Tibial artery (tissue), 4 donors: ENCODE measurements at regions not wholly inside any gene's neighbourhood (a gene's known extent, or its start where the extent isn't known, plus 50 kb on each side); places are given as distances from the start of the nearest gene placed in this dataset.

Experiments
- DNase-seq, 2 donors: peaks; one replicate each; pipeline ENCODE4 v3.0.0-alpha.2; 2019
- H3K27ac ChIP-seq, 2 donors: fragments of 200-600 bp; sonication (generic) in 1 of 2; 1 replicate in 1 of 2; 2 replicates in 1 of 2; pipeline ENCODE4 v1.5.1; 2018 to 2019; ENCODE audit warnings: mild to moderate bottlenecking in 1 of 2
- H3K27me3 ChIP-seq, 2 donors: fragments of 200-600 bp; sonication (generic) in 1 of 2; one replicate each; pipeline versions ENCODE4 v1.5.1 to v1.6.0; 2016 to 2019
- H3K36me3 ChIP-seq, 3 donors: fragments of 200-600 bp; sonication (generic) in 2 of 3; one replicate each; pipeline ENCODE4 v1.5.1; 2016 to 2019; ENCODE audit warnings: mild to moderate bottlenecking in 2 of 3
- H3K4me1 ChIP-seq, 4 donors: fragments of 200-600 bp; sonication (generic) in 2 of 4; 1 replicate in 3 of 4; 2 replicates in 1 of 4; pipeline ENCODE4 v1.5.1; 2016 to 2019
- H3K4me3 ChIP-seq, 2 donors: fragments of 200-600 bp; sonication (generic) in 1 of 2; 1 replicate in 1 of 2; 2 replicates in 1 of 2; pipeline ENCODE4 v1.5.1; 2018 to 2019; ENCODE audit warnings: mild to moderate bottlenecking in 2 of 2
- H3K9me3 ChIP-seq, 3 donors: fragments of 200-600 bp; sonication (generic) in 1 of 3; one replicate each; pipeline ENCODE4 v1.5.1; 2016 to 2019
- intact Hi-C: fragments of 100-400 bp; cut with DNase I; formaldehyde crosslinking; loops from one replicate; pipeline ENCODE4 v1.15.0; 2023; ENCODE audit warnings: low total_unique reads
- TF ChIP-seq, protein P1 (sequence below), 2 experiments: fragments of 200-600 bp in 1 of 2; fragments of 450-650 bp in 1 of 2; IDR thresholded peaks; one replicate each; pipeline ENCODE4 v1.5.1; 2017 to 2019; ENCODE audit warnings: antibody characterized with exemption in 2 of 2, mild to moderate bottlenecking in 1 of 2, moderate library complexity in 1 of 2

DNA sequence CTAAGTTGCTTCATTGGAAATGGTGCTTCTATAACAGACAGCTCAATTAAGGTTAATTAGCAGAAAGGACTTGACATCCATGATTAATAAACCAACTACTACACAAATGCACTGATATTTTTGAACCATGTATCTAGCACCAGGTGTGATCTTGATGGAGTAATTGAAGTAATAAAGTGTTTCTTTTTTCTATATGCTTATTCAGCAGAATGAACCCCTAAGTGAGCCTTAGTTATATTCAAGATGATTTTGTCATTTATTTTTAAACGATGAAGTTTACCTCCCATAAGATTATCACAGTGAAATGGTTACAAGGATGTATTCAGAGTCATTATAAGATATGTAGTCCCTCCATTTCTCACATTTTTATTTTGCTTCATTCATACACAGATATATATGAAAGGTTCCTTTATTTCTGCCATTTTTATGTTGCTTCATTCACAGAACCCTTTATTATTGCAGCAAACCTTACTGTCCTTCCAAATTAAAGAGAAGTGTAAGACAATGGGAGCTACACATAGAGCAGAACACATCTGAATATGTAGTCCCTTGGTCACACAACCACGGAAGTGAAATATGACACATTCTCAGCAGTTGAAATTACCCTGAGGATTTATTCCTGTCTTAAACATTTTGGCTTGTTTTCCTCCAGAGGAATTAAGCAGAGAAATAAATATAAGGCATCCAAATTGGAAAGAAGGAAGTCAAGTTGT lies 295.0 kb downstream of the RAP2B start:
- TF ChIP-seq, protein P1, sequence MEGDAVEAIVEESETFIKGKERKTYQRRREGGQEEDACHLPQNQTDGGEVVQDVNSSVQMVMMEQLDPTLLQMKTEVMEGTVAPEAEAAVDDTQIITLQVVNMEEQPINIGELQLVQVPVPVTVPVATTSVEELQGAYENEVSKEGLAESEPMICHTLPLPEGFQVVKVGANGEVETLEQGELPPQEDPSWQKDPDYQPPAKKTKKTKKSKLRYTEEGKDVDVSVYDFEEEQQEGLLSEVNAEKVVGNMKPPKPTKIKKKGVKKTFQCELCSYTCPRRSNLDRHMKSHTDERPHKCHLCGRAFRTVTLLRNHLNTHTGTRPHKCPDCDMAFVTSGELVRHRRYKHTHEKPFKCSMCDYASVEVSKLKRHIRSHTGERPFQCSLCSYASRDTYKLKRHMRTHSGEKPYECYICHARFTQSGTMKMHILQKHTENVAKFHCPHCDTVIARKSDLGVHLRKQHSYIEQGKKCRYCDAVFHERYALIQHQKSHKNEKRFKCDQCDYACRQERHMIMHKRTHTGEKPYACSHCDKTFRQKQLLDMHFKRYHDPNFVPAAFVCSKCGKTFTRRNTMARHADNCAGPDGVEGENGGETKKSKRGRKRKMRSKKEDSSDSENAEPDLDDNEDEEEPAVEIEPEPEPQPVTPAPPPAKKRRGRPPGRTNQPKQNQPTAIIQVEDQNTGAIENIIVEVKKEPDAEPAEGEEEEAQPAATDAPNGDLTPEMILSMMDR (IDR thresholded peaks at IDR 0.05) = no peak
- intact Hi-C loops = no loop called here
- DNase-seq = no peak

DNA sequence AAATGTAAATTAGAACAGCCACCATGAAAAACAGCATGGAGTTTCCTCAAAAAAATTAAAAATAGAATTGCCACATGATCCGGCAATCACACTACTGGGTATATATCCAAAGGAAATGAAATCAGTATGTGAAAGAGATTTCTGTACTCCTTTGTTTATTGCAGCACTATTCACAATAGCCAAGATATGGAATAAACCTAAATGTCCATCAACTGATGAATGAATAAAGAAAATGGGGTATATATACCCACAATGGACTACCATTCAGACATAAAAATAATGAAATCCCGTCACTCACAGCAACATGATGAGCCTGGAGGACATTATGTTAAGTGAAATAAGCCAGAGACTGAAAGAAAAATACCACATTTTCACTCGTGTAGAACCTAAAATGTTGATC lies 296.9 kb downstream of the RAP2B start:
- TF ChIP-seq, protein P1 (IDR thresholded peaks at IDR 0.05) = no peak

More for the DNA sequence above, 295.0 kb downstream of the RAP2B start:
- H3K4me1 ChIP-seq = no peaks in the 10 kb centered on the region
- H3K36me3 ChIP-seq = no peaks in the 10 kb centered on the region
- no peak overlapping the region for H3K27ac ChIP-seq
- no peaks in the 10 kb centered on the region for H3K9me3 ChIP-seq
- no peak overlapping the region for H3K4me3 ChIP-seq
- H3K27me3 ChIP-seq = no peaks in the 10 kb centered on the region

DNA sequence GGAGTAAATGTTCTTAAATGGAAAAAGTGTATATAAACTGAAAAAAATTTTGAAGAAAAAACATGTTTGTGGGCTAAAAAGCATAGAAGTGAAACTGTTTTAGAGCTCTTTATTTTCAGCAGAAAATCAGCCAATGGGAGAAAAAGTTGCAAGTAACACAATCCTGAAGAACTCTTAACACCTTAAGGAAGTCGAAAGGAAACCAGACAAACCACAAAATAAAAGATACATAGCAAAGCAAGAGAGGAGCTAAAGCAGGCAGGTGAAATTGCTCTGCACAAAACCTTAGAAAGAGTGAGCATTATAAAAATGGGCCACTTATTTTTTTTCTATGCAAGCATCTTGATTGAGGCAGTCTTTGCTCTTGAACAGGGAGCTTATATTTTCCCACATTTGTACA lies 300.5 kb downstream of the RAP2B start:
- intact Hi-C loops = no loop called here
- no peak overlapping the region for H3K27ac ChIP-seq
- no peak overlapping the region for H3K4me3 ChIP-seq
- no peaks in the 10 kb centered on the region for H3K36me3 ChIP-seq
- DNase-seq = no peak
- no peaks in the 10 kb centered on the region for H3K4me1 ChIP-seq
- H3K27me3 ChIP-seq = no peaks in the 10 kb centered on the region
- no peaks in the 10 kb centered on the region for H3K9me3 ChIP-seq
- TF ChIP-seq, protein P1 (IDR thresholded peaks at IDR 0.05) = no peak

More for the DNA sequence above, 296.9 kb downstream of the RAP2B start:
- Histone ChIP-seq H3K27me3 (no peaks in the 10 kb centered on the region), H3K4me1 (no peaks in the 10 kb centered on the region), H3K27ac (no peak overlapping the region), H3K36me3 (no peaks in the 10 kb centered on the region), H3K9me3 (no peaks in the 10 kb centered on the region), H3K4me3 (no peak overlapping the region)
- intact Hi-C loops = no loop called here
- DNase-seq = no peak

DNA sequence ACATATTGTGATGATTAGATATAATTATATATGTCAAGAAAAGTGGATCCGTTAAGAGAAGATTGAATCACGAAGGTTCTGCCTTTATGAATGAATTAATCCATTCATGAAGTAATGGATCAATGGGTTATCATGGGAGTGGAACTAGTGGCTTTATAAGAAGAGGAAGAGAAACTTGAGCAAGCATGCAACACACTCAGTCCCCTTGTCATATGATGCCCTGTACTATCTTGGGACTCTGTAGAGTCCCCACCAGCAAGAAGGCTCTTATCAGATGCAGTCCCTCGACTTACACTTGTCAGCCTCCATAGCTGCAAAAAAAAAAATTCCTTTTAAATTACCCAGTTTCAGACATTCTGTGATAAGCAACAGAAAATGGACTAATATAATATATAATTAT lies 301.9 kb downstream of the RAP2B start:
- intact Hi-C loops = no loop called here
- Histone ChIP-seq H3K36me3 (no peaks in the 10 kb centered on the region), H3K4me1 (no peaks in the 10 kb centered on the region), H3K27ac (no peak overlapping the region), H3K4me3 (no peak overlapping the region), H3K27me3 (no peaks in the 10 kb centered on the region), H3K9me3 (no peaks in the 10 kb centered on the region)
- TF ChIP-seq, protein P1 (IDR thresholded peaks at IDR 0.05) = no peak
- DNase-seq = no peak

DNA sequence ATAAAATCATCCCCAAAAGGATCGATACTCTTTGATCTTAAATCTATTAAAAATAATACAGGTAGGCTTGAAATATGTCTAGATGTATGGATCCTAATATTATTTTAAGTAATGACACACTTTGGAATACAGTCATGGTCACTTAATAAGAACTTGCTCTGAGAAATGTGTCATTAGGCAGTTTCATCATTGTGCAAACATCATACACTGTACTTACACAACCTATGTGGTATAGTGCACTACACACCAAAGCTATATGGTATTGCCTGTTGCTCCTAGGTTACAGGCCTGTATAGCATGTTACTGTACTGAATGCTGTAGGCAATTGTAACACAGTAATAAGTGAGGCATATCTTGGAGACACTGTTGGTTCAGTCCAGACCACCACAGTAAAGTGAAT lies 307.1 kb downstream of the RAP2B start:
- TF ChIP-seq, protein P1 (IDR thresholded peaks at IDR 0.05) = no peak
- H3K4me3 ChIP-seq = no peak overlapping the region
- DNase-seq = no peak
- H3K27ac ChIP-seq = no peak overlapping the region
- H3K4me1 ChIP-seq = no peaks in the 10 kb centered on the region
- H3K36me3 ChIP-seq = no peaks in the 10 kb centered on the region
- H3K9me3 ChIP-seq = no peaks in the 10 kb centered on the region
- no peaks in the 10 kb centered on the region for H3K27me3 ChIP-seq
- intact Hi-C loops = no loop called here
